C4-2B (cell line): ENCODE measurements at regions not wholly inside any gene's neighbourhood (a gene's known extent, or its start where the extent isn't known, plus 50 kb on each side); places are given as distances from the start of the nearest gene placed in this dataset.

Experiments used
- ZFX ChIP-seq: fragments of 450-650 bp; IDR thresholded peaks from 2 replicates; pipeline ENCODE4 v1.6.1; 2017
- TF ChIP-seq, protein P1 (sequence below): fragments of 450-650 bp; conservative IDR thresholded peaks from 2 replicates; pipeline ENCODE4 v1.5.1; 2017; ENCODE audit warnings: mild to moderate bottlenecking

DNA sequence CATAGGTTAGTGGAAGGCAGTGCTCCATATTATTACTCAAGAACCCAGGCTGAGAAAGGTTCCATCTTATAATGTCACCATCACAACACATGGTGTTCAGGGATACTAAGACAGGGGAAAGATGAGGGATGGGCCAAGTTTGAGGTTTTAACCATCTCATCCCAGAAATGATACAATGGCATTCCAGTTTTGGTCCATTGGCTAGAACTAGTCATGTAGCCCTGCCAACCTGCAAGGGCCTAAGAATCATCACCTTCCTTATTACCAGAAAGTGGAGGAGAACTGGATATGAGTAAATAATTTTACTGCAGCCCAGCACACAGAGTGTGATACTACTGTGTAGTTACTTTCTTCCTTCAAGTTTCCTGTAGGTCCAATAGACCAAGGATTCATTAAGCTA, 144.5 kb upstream of the ABCA1 start:
- TF ChIP-seq, protein P1, sequence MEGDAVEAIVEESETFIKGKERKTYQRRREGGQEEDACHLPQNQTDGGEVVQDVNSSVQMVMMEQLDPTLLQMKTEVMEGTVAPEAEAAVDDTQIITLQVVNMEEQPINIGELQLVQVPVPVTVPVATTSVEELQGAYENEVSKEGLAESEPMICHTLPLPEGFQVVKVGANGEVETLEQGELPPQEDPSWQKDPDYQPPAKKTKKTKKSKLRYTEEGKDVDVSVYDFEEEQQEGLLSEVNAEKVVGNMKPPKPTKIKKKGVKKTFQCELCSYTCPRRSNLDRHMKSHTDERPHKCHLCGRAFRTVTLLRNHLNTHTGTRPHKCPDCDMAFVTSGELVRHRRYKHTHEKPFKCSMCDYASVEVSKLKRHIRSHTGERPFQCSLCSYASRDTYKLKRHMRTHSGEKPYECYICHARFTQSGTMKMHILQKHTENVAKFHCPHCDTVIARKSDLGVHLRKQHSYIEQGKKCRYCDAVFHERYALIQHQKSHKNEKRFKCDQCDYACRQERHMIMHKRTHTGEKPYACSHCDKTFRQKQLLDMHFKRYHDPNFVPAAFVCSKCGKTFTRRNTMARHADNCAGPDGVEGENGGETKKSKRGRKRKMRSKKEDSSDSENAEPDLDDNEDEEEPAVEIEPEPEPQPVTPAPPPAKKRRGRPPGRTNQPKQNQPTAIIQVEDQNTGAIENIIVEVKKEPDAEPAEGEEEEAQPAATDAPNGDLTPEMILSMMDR, result no peak
- TF ChIP-seq ZFX, result no peak
